Panc1 (cell line): ENCODE measurements at regions not wholly inside any gene's neighbourhood (a gene's known extent, or its start where the extent isn't known, plus 50 kb on each side); places are given as distances from the start of the nearest gene placed in this dataset.

Experiments used
- POLR2AphosphoS5 ChIP-seq: IDR thresholded peaks from 2 replicates; pipeline ENCODE4 v1.6.1; 2012; ENCODE audit warnings: mild to moderate bottlenecking, low read depth, low read length, moderate library complexity
- SIN3A ChIP-seq: IDR thresholded peaks from 2 replicates; pipeline ENCODE4 v1.6.1; 2012; ENCODE audit warnings: low read depth, mild to moderate bottlenecking, low read length, moderate library complexity, borderline replicate concordance; ENCODE audit not compliant: insufficient read depth
- TCF7L2 ChIP-seq: IDR thresholded peaks from 2 replicates; pipeline ENCODE4 v1.6.1; 2011; ENCODE audit warnings: mild to moderate bottlenecking, low read depth, low read length, inconsistent platforms
- TF ChIP-seq, protein P1 (sequence below): fragments of 450-650 bp; IDR thresholded peaks from 2 replicates; pipeline ENCODE4 v1.5.1; 2017; ENCODE audit warnings: mild to moderate bottlenecking
- TF ChIP-seq, protein P2 (sequence below), 2 experiments: IDR thresholded peaks; 2 replicates each; pipeline ENCODE4 v1.6.1; 2011 to 2012; ENCODE audit warnings: low read depth in 2 of 2, control low read depth in 1 of 2, low read length in 1 of 2, mild to moderate bottlenecking in 1 of 2, moderate library complexity in 1 of 2; ENCODE audit not compliant: insufficient read depth in 1 of 2

DNA sequence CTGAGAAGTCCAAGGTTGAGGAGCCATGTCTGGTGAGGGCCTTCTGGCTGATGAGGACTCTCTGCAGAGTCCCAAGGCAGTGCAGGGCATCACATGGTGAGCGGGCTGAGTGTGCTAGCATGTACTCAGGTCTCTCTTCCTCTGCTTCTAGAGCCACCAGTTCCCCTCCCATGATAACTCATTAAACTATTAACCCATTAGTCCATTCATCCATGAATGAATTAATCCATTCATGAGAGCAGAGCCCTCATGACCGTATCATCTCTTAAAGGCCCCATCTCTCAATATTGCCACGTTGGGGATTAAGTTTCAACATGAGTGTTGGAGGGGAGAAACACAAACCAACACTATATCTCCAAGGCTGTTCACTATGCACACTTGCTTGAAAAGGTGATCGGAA is 83.7 kb downstream of the TMEM30B start:
- TF ChIP-seq, protein P1, sequence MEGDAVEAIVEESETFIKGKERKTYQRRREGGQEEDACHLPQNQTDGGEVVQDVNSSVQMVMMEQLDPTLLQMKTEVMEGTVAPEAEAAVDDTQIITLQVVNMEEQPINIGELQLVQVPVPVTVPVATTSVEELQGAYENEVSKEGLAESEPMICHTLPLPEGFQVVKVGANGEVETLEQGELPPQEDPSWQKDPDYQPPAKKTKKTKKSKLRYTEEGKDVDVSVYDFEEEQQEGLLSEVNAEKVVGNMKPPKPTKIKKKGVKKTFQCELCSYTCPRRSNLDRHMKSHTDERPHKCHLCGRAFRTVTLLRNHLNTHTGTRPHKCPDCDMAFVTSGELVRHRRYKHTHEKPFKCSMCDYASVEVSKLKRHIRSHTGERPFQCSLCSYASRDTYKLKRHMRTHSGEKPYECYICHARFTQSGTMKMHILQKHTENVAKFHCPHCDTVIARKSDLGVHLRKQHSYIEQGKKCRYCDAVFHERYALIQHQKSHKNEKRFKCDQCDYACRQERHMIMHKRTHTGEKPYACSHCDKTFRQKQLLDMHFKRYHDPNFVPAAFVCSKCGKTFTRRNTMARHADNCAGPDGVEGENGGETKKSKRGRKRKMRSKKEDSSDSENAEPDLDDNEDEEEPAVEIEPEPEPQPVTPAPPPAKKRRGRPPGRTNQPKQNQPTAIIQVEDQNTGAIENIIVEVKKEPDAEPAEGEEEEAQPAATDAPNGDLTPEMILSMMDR, result no peak
- no peak for TF ChIP-seq SIN3A
- no peak for TF ChIP-seq POLR2AphosphoS5
- TF ChIP-seq, protein P2, sequence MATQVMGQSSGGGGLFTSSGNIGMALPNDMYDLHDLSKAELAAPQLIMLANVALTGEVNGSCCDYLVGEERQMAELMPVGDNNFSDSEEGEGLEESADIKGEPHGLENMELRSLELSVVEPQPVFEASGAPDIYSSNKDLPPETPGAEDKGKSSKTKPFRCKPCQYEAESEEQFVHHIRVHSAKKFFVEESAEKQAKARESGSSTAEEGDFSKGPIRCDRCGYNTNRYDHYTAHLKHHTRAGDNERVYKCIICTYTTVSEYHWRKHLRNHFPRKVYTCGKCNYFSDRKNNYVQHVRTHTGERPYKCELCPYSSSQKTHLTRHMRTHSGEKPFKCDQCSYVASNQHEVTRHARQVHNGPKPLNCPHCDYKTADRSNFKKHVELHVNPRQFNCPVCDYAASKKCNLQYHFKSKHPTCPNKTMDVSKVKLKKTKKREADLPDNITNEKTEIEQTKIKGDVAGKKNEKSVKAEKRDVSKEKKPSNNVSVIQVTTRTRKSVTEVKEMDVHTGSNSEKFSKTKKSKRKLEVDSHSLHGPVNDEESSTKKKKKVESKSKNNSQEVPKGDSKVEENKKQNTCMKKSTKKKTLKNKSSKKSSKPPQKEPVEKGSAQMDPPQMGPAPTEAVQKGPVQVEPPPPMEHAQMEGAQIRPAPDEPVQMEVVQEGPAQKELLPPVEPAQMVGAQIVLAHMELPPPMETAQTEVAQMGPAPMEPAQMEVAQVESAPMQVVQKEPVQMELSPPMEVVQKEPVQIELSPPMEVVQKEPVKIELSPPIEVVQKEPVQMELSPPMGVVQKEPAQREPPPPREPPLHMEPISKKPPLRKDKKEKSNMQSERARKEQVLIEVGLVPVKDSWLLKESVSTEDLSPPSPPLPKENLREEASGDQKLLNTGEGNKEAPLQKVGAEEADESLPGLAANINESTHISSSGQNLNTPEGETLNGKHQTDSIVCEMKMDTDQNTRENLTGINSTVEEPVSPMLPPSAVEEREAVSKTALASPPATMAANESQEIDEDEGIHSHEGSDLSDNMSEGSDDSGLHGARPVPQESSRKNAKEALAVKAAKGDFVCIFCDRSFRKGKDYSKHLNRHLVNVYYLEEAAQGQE (IDR thresholded peaks at IDR 0.05; ENCODE audit: insufficient read depth in 1 of 2, low read depth in 2 of 2, low read length in 1 of 2), result no peak
- TF ChIP-seq TCF7L2, result no peak
